GM12878 (cell line): ENCODE measurements at regions not wholly inside any gene's neighbourhood (a gene's known extent, or its start where the extent isn't known, plus 50 kb on each side); places are given as distances from the start of the nearest gene placed in this dataset.
A peak's percentile ranks its signal among the peaks of the same experiment; 100 is the strongest.

Source experiments
- BCL11A ChIP-seq: IDR thresholded peaks from 2 replicates; pipeline ENCODE4 v1.6.1; 2011; ENCODE audit warnings: low read depth, low read length
- IKZF1 ChIP-seq: fragments of 450-650 bp; conservative IDR thresholded peaks from 2 replicates; pipeline ENCODE4 v1.6.1; 2017; ENCODE audit warnings: antibody characterized with exemption, mild to moderate bottlenecking
- LARP7 ChIP-seq: fragments of 450-650 bp; IDR thresholded peaks from 2 replicates; pipeline ENCODE4 v1.6.1; 2017; ENCODE audit warnings: mild to moderate bottlenecking
- RFX5 ChIP-seq: IDR thresholded peaks from 2 replicates; pipeline ENCODE4 v1.6.1; 2011; ENCODE audit warnings: low read depth, low read length, improper control_type of control experiment
- SREBF1 ChIP-seq: IDR thresholded peaks from 2 replicates; pipeline ENCODE4 v1.6.1; 2012; ENCODE audit warnings: mild to moderate bottlenecking, low read length
- TCF3 ChIP-seq: IDR thresholded peaks from 2 replicates; pipeline ENCODE4 v1.6.1; 2012; ENCODE audit warnings: low read depth, mild to moderate bottlenecking, low read length, borderline replicate concordance; ENCODE audit not compliant: insufficient read depth
- TF ChIP-seq, protein P1 (sequence below): fragments of 450-650 bp; IDR thresholded peaks from 2 replicates; pipeline ENCODE4 v1.6.1; 2017; ENCODE audit warnings: antibody characterized with exemption, mild to moderate bottlenecking, moderate library complexity
- TF ChIP-seq, protein P2 (sequence below): fragments of 450-650 bp; IDR thresholded peaks from 2 replicates; pipeline ENCODE4 v1.6.1; 2018; ENCODE audit warnings: mild to moderate bottlenecking, low read depth, moderate library complexity; ENCODE audit not compliant: partially characterized antibody
- TF ChIP-seq, protein P3 (sequence below): IDR thresholded peaks from 2 replicates; pipeline ENCODE4 v1.6.1; 2011; ENCODE audit warnings: mild to moderate bottlenecking, low read depth, low read length, moderate library complexity; ENCODE audit not compliant: insufficient replicate concordance
- TF ChIP-seq, protein P4 (sequence below): IDR thresholded peaks from 2 replicates; pipeline ENCODE4 v1.6.1; 2012; ENCODE audit warnings: improper control_type of control experiment, low read depth, low read length; ENCODE audit not compliant: insufficient replicate concordance
- TF ChIP-seq, protein P5 (sequence below): fragments of 450-650 bp; formaldehyde crosslinking; IDR thresholded peaks from 2 replicates; pipeline ENCODE4 v1.4.0; 2020; ENCODE audit warnings: mild to moderate bottlenecking, moderate library complexity

DNA sequence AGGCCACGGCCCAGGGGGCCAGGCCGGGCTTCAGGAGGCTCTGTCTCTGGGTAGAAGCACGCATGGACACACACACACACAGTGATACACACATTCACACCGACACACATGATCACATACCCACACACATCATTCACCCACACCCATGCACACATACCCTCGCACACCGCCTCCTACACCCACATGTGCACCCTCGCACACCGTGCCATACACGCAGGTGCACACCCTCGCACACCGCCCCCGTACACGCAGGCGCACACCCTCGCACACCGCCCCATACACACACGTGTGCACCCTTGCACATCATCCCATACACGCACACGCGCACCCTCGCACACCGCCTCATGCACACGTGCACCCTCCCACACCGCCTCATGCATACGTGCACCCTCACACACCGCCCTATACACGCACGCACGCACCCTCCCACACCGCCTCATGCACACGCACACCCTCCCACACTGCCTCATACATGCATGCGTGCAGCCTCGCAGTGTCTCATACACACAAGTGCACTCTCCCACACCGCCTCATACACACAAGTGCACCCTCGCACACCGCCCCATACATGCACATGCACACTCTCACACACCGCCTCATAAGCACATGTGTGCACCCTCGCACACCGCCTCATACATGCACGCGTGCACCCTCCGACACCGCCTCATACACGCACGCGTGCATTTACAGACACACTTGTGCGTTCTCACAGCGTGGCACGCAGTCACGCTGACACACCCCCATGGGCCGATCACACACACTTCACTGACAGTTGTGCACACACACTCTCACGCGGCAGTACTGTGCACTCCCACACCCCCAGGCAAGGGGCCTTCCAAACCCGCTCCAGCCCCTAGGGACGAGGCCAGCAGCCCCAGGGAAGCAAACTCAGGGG is 128.1 kb downstream of the SIK1 start (continued):
- TF ChIP-seq, protein P1, sequence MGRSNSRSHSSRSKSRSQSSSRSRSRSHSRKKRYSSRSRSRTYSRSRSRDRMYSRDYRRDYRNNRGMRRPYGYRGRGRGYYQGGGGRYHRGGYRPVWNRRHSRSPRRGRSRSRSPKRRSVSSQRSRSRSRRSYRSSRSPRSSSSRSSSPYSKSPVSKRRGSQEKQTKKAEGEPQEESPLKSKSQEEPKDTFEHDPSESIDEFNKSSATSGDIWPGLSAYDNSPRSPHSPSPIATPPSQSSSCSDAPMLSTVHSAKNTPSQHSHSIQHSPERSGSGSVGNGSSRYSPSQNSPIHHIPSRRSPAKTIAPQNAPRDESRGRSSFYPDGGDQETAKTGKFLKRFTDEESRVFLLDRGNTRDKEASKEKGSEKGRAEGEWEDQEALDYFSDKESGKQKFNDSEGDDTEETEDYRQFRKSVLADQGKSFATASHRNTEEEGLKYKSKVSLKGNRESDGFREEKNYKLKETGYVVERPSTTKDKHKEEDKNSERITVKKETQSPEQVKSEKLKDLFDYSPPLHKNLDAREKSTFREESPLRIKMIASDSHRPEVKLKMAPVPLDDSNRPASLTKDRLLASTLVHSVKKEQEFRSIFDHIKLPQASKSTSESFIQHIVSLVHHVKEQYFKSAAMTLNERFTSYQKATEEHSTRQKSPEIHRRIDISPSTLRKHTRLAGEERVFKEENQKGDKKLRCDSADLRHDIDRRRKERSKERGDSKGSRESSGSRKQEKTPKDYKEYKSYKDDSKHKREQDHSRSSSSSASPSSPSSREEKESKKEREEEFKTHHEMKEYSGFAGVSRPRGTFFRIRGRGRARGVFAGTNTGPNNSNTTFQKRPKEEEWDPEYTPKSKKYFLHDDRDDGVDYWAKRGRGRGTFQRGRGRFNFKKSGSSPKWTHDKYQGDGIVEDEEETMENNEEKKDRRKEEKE: no peak
- TF ChIP-seq, protein P2, sequence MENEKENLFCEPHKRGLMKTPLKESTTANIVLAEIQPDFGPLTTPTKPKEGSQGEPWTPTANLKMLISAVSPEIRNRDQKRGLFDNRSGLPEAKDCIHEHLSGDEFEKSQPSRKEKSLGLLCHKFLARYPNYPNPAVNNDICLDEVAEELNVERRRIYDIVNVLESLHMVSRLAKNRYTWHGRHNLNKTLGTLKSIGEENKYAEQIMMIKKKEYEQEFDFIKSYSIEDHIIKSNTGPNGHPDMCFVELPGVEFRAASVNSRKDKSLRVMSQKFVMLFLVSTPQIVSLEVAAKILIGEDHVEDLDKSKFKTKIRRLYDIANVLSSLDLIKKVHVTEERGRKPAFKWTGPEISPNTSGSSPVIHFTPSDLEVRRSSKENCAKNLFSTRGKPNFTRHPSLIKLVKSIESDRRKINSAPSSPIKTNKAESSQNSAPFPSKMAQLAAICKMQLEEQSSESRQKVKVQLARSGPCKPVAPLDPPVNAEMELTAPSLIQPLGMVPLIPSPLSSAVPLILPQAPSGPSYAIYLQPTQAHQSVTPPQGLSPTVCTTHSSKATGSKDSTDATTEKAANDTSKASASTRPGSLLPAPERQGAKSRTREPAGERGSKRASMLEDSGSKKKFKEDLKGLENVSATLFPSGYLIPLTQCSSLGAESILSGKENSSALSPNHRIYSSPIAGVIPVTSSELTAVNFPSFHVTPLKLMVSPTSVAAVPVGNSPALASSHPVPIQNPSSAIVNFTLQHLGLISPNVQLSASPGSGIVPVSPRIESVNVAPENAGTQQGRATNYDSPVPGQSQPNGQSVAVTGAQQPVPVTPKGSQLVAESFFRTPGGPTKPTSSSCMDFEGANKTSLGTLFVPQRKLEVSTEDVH: no peak
- TF ChIP-seq LARP7: no peak
- TF ChIP-seq SREBF1: no peak
- TF ChIP-seq, protein P3, sequence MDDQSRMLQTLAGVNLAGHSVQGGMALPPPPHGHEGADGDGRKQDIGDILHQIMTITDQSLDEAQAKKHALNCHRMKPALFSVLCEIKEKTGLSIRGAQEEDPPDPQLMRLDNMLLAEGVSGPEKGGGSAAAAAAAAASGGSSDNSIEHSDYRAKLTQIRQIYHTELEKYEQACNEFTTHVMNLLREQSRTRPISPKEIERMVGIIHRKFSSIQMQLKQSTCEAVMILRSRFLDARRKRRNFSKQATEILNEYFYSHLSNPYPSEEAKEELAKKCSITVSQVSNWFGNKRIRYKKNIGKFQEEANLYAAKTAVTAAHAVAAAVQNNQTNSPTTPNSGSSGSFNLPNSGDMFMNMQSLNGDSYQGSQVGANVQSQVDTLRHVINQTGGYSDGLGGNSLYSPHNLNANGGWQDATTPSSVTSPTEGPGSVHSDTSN: peak; percentile 56
- TF ChIP-seq TCF3: peak; percentile 91
- TF ChIP-seq RFX5: no peak
- TF ChIP-seq, protein P4, sequence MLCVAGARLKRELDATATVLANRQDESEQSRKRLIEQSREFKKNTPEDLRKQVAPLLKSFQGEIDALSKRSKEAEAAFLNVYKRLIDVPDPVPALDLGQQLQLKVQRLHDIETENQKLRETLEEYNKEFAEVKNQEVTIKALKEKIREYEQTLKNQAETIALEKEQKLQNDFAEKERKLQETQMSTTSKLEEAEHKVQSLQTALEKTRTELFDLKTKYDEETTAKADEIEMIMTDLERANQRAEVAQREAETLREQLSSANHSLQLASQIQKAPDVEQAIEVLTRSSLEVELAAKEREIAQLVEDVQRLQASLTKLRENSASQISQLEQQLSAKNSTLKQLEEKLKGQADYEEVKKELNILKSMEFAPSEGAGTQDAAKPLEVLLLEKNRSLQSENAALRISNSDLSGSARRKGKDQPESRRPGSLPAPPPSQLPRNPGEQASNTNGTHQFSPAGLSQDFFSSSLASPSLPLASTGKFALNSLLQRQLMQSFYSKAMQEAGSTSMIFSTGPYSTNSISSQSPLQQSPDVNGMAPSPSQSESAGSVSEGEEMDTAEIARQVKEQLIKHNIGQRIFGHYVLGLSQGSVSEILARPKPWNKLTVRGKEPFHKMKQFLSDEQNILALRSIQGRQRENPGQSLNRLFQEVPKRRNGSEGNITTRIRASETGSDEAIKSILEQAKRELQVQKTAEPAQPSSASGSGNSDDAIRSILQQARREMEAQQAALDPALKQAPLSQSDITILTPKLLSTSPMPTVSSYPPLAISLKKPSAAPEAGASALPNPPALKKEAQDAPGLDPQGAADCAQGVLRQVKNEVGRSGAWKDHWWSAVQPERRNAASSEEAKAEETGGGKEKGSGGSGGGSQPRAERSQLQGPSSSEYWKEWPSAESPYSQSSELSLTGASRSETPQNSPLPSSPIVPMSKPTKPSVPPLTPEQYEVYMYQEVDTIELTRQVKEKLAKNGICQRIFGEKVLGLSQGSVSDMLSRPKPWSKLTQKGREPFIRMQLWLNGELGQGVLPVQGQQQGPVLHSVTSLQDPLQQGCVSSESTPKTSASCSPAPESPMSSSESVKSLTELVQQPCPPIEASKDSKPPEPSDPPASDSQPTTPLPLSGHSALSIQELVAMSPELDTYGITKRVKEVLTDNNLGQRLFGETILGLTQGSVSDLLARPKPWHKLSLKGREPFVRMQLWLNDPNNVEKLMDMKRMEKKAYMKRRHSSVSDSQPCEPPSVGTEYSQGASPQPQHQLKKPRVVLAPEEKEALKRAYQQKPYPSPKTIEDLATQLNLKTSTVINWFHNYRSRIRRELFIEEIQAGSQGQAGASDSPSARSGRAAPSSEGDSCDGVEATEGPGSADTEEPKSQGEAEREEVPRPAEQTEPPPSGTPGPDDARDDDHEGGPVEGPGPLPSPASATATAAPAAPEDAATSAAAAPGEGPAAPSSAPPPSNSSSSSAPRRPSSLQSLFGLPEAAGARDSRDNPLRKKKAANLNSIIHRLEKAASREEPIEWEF: no peak
- TF ChIP-seq, protein P5, sequence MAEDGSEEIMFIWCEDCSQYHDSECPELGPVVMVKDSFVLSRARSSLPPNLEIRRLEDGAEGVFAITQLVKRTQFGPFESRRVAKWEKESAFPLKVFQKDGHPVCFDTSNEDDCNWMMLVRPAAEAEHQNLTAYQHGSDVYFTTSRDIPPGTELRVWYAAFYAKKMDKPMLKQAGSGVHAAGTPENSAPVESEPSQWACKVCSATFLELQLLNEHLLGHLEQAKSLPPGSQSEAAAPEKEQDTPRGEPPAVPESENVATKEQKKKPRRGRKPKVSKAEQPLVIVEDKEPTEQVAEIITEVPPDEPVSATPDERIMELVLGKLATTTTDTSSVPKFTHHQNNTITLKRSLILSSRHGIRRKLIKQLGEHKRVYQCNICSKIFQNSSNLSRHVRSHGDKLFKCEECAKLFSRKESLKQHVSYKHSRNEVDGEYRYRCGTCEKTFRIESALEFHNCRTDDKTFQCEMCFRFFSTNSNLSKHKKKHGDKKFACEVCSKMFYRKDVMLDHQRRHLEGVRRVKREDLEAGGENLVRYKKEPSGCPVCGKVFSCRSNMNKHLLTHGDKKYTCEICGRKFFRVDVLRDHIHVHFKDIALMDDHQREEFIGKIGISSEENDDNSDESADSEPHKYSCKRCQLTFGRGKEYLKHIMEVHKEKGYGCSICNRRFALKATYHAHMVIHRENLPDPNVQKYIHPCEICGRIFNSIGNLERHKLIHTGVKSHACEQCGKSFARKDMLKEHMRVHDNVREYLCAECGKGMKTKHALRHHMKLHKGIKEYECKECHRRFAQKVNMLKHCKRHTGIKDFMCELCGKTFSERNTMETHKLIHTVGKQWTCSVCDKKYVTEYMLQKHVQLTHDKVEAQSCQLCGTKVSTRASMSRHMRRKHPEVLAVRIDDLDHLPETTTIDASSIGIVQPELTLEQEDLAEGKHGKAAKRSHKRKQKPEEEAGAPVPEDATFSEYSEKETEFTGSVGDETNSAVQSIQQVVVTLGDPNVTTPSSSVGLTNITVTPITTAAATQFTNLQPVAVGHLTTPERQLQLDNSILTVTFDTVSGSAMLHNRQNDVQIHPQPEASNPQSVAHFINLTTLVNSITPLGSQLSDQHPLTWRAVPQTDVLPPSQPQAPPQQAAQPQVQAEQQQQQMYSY: no peak
- no peak for TF ChIP-seq IKZF1
- no peak for TF ChIP-seq BCL11A
